HG02840 (cell line): ENCODE measurements at regions not wholly inside any gene's neighbourhood (a gene's known extent, or its start where the extent isn't known, plus 50 kb on each side); places are given as distances from the start of the nearest gene placed in this dataset.

Experiments used
- ATAC-seq: cut with Tn5 transposase; IDR thresholded peaks from one replicate; pipeline ENCODE4 v1.9.1; 2021; ENCODE audit warnings: mild to moderate bottlenecking, moderate library complexity, moderate number of reproducible peaks; ENCODE audit not compliant: unreplicated experiment, low FRiP score

DNA sequence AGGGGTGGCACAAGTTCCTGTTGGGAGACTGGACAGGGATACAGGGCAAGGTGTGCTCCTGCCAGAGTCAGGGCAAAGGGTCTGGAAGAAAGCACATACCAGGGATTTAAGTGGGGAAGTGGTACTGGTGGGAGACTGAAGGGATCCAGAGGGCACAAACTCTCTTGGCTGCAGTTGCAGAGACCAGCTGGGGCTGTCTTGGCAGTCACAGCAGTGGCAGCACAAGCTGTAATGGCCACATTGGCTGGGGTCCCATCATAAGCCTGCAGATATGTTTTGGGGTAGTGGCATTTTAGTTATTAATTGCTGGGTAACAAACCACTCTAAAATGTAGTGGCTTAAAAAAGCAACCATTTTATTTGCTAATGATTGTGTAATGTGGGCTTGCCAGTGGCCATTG is 492.2 kb downstream of the ENC1 start:
- ATAC-seq: no peak

DNA sequence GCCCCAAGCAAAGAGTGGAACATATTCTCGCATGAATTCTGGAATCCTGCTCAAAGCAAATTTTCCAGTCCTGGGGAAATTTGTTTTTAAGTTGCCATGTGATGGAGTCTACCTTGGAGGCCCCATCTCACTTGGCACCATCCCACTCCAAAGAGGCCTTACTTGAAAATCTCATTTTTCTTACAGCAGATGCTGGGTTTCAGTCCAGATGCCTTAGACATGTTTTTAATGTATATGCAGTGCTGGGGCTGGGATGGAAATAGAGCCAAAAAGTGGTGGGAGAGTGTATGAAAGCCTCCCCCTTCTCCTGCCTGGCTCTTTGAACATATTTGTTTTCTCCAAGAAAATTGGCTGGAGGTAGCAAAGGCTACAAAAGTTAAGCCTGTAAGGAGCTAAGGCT is 493.7 kb downstream of the ENC1 start:
- no peak for ATAC-seq

DNA sequence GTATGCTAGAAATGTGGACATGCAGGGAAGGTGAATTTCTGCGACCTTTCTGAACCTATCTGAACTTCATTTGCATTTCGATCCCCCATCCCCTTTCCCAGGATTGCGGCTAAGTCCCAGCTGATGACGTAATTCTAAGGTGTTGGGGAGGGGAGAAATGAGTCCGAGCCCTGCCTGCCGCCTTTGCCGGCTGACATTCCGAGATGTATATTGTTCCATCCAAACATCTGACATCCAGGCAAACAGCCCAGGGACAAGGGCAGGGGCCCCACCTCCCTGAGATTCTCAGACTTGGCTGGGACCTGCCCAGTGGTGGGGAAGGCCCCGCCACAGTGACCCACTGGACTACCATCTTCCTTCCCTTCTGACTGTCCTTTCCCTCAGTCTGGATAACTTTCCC is 494.6 kb downstream of the ENC1 start:
- no peak for ATAC-seq

DNA sequence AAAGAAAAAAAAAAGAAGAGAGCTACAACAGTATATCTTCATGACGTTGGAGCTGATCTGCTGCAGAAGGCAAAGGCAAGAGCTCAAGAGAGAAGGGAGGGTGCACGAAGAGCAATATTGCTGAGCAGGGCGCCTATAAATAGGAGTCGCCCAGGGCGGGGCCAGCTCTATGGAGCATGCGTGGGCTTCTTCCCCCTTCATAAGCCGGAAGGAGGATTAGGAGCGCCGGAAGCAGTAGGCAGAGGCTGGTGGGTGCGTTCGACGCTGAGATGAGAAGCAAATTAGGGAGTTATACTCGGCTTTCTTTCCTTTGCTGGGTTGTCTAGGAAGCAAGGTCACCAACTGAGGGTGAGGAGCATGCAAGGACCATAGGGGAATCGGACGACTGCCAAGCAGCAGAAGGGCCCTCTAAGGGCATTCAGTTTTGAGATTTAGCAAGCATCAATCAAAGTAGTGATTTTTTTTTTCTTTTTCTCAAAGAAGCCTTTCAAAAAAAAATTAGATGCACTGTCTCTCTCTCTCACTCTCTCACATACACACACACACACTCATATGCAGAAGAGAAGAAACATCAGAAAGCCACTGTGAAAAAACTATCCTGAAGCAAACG is 496.7 kb downstream of the ENC1 start:
- no peak for ATAC-seq

DNA sequence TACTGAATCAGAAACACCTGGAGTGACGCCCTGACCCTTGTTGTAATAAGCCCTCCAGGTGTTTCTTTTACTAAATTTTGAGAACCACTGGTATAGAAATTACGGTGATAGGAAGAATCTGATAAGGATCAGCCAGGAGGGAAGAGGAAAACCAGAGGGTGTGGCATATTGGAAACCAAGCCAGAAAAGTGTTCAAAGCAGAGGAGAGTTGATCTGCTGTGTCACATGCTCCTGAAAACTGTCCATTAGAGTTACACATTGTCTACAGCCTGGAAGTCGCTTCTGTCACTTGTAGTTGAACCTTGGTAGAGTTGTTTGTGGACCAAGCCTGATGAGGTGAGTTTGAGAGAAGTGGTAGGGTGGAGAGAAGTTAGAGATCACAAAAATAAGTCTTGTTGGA is 497.4 kb downstream of the ENC1 start:
- ATAC-seq: no peak

DNA sequence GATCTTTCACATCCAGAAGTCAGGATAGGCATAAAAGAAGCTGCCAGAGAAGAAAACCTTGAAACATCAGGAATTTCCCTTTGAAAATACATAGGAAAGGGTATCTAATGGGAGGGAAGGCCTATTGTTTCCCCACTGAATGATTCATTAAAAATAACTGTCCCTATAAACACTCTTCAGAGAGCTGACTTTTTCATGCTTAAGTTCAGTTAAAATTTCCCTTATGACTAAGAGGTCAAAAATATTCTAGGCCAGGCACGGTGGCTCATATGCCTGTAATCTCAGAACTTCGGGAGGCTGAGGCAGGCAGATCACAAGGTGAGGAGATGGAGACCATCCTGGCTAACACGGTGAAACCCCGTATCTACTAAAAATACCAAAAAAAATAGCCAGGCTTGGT is 499.5 kb downstream of the ENC1 start:
- no peak for ATAC-seq

DNA sequence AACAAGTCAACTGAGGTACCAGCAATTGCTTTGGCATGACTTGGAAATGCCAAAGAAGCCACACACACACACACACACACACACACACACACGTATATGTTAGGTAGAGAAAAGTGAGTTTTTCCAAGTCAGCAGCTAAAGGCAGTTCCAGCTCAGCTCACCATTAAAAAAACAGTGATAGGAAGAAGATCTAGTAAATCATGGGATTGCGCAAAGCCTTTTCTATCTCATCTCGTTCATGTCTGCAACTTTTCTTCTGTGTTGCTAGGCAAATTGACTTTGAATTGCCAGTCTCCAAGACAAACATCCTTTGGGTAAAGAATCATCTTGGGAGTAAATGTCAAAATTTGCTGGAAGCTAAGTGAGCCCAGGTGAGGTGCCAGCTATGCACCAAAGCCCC is 500.1 kb downstream of the ENC1 start:
- no peak for ATAC-seq

DNA sequence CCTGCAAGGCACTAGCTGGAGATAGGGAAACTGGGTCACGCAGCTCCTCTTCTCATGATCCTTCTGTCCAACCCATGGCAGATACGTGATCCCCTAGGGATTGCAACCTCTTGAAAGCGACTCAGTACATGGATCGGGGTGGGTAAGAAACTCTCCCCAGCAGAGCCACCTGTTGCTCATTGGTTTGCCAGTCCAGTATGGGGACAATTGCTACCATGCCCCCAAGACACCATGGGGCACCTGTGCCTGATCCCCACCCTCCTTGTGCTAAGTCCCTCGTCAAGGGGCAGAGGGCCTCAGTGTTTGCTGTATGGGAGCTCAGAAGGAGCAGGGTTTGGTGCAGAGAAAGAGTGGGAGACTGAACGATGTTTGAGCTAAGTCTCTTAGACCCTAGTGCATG is 500.9 kb downstream of the ENC1 start:
- no peak for ATAC-seq

DNA sequence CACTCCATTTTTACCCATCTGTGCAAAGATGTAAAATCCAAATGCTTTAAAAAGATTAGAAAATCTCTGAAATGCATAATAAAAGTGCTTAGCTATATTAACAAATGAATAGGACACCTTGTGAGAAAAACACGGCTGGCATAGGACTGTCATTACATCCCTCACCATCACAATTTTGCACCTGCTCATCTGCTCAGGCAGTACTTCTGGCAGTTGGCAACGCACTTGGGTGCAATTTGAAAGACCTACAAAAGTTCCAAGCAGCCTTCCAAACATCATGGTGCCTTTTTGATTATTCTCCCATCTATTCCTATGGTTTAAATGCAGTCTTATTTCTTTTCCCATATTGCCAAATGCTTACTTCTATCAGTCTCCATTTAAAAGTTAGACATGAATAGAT is 501.8 kb downstream of the ENC1 start:
- ATAC-seq: no peak

DNA sequence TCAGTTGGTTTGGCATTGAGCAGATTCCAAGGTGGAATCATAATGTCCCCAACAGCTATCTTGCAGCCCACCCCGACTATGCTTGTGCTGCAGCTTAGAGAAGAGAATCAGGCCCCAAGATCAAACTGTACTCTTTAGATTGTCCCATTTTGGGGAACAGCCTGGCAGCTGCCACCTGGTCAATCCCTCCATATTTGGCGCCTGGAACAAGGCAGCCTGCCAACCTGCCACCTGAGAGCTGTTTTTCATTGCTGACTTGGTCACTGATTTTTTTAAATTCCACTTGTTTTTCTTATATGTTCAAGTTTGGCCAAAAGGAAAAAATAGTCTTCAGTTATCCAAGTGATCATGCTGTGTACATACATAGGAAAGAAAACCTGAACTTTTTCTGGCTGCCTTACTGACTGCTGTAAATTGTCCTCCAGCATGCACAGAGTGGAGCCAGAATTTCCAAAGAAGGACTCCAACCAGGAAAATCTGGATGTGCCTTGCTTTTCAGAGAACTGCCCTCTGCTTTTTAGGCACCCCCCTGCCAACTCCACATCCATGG is 504.2 kb downstream of the ENC1 start:
- ATAC-seq: no peak

DNA sequence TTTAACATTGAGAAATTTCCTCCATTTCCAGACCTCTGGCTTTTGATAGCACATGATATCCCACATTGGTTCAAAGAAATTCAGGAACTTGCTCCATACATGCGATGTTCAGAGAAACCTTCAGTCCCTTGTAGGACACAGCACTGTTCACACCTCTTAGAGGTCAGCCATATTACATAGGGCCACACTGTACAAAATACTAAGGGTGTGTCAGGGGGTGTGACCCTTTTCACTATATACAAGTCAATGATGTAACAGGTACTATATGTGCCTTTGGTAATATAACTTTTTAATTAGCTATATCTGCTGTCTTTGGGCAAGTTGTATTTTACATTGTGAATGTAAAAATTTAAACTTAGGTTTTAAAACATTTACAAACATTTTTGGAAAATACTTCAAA is 505.5 kb downstream of the ENC1 start:
- no peak for ATAC-seq

DNA sequence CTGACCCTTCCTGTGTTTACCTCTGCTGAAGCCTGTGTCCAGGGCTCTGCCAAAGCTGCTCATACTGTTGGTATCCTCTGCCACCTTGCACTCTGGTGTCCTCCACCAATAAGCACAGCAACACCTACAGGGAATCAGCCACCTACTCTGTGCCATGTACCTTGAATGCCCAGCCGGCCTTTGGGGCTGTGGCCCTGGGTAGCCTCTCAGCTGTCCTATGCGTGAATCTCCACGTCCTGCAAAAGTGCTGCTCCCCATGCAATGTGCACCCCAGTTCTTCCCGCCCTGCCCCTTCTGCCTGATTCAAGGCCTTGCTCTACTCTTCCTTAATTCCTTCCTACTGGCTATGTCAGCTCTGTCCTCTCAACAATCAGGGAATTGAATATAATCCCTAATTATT is 506.5 kb downstream of the ARHGEF28 start:
- ATAC-seq: no peak

DNA sequence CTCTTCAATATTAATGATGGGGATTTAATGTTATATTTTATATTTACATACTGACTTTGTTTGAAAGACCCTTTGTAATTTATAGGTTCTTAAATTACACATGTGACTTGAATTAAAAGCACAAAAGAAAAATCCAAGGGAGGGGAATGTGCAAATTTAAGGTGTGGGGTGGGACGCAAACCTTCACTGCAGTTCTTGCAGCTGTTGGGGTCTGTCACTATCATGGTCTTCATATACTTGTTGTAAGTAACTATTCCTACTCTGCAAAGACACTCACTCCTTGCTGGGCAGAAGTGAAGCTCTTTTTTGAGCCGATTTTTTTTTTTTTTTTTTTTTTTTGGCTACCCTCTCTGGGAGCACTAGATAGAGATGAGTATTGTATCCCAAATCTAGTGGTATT is 505.3 kb downstream of the ARHGEF28 start:
- no peak for ATAC-seq

DNA sequence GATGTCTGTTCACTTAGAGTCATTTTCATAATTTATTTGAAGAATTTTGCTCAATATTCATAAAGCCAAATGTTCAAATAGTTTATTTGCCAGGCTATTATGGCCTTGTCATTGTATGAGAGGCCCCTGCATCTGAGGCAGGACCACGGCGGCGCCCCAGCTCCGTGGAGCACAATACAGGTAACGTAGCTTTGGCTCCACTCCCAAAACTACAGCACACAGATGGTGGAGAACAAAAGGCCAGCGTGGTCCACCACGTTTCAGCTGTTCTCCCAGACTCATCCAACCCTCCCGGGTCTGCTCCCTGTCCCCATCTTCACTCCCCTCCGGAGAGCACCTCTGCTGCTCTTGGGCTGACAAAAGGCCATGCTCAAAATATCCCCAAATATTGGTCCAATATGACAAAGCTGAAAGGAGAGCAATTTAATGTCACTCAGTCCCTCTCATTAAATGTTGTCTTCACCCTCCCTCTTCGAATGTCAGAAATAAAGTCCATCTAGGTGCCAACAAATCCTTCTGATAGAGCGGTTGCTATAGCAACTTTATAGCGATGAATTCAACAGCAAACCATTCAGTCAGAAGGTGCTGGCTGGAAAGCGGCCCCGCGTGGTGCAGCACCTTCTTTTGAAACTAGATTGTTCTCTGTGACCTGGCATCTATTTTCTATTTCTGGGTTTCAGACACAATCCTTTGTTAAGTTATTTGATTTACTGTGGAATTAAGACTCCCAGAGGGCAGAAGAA is 504.3 kb downstream of the ARHGEF28 start:
- no peak for ATAC-seq

DNA sequence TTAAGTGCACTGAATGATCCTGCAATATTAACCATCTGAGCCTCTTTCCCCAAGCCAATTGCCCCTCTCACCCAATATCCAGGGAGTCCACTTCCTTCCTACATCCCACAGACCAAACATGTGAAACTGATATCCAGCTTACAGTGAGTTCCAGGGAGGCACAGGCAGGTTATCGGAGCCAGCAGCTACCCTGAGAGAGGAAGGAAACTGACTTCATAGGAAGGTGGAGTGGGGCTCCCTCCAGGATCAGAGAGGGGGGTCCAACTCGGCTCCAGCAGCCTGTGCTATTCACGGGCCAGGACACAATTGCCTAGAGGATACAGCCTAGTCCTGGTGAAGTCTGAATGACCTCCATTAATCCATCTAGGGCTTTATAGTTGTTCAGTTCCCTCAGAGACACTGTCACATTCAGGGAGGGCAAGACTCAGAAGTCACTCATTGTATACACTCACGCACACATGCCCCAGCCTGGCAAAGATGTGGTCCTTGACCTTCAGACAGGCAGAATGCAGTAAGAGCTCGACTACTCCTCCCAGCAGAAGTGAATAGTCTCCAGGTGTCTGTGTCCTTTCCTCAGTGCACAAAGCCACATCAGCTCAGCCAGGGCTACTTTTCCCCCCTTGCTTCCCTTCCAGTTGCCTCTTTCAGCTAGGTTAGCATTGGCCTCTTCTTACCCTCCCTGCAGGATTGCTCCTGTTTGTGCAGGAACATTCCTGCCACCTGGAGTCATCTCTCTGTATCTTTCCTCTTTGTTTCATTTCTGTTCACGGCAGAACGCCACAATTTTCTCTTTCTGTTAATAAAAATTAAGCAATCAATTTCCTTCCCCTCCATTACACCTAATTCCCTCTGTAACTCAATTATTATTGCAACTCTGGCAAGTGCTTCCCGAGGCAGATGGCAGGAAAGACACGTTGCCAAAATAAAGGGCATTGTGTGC is 501.7 kb downstream of the ARHGEF28 start:
- no peak for ATAC-seq

DNA sequence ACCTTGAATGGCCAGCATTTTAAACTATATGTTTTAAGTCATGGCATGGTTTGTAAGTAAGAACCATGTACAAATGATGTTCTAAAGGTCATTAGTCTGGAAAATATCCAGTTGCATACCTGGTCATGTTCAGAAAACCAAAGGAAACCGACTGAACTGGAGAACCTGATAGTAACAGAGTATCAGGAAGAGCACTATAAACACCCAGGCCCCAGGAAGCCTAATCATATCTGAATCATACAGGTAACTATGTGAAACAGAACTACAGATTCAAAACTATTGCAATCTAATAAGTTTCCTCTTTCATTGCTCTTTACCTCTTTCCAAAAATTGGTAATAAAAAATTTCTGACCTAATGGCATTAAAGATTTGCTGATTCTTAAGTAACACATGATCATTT is 500.3 kb downstream of the ARHGEF28 start:
- ATAC-seq: no peak

DNA sequence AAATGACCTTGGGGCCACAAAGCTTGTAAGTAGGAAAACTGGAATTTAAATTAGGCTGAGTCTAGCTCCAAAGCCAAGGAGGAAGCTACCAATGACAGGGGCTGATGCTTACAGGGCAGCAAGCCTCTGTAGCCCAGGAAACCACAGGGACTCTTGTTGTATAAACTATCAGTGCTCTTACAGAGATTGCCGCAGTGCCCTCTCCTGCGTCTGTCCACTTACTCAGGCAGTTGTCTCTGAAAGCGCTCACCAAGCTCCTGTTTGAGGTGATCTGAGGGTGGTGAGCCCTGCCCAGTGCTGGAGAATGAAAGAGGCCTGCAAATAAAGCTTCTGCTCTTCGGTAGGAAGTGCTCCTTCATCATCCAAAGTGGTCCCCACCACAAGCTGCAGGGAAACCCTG is 498.8 kb downstream of the ARHGEF28 start:
- ATAC-seq: no peak

DNA sequence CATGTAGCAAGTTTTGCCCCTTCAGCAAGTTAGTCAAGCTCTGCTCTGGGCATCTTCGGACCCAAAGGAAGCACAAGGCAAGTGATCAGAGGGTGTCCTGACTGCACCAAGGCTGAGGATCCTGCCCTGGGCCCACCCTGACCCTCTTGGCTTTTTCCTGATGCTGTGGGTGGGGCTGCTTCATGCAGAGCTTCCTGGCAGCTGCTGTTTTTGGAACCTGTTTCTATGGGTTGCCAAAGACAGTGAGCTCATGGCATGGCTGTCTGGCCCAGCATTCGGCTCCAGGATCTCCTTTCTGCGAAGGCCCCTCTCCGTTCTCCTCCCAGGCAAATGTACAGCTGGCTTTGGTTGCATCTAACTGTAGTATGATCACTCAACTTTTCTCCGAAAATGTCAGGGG is 497.9 kb downstream of the ARHGEF28 start:
- ATAC-seq: no peak

DNA sequence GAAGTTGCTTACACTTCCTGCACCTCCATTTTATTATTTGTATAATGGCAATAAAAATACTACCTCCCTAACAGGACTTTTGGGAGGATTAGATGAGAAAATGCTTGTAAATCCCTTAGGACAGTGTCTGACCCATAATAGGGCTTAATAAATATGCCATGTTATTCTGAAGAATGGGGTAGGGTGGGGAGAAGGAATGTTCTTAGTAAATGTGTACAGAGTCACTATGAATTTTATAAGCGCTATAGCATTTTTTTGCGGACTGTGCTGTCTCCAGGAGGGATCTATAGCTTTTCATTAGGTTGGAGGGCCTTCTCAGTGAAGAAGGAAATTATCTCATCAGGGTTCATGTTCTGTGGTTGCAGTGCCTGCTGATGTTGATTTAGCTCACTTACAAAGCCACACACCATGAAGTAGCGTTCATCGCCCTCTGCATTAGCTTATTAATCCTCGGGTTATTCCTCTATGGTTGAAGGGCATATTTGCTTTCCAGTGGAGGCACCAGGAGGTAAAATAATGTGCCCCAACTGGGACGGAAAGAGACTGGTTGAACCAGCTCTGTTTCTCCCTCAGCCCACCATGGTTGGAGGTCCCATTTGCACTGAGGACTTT is 497.1 kb downstream of the ARHGEF28 start:
- ATAC-seq: no peak

DNA sequence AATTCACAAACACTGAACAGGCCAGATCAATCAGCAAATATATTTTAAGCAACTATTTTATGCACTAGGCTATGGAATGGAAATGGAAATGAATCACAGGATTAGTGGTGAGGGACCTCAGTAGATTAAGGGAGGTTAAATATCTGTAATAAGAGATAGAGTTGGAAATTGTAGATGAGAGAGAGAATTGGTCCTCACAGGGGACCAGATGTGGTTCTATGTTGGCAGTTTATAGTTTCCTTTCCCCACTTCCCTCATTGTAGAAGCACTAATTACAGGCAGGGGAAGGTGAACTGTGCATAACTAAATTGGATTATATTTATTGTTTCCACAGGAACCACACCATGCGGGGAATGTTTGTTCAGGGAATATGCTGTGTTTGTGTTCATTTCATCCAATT is 496.2 kb downstream of the ARHGEF28 start:
- ATAC-seq: no peak

DNA sequence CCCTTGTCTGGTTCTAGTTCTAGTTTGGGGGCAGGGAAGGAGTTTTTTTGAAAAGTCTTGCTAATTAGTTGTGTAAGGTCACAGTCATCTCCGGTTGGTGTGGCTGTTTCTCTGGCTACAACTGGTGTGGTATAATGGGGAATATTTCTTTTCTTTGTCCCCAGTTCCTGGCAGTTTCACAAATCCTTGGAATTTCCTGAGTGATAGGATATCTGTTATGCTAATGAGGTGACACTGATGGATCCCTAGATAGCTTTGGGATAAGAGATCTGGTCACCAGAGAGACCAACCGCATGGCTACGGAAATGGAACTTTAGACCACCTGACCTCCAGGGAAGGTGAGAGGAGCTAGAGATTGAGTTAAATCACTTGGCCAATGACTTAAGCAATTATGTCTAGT is 494.6 kb downstream of the ARHGEF28 start:
- no peak for ATAC-seq
